ENCODE measurements at regions not wholly inside any gene's neighbourhood (a gene's known extent, or its start where the extent isn't known, plus 50 kb on each side); places are given as distances from the start of the nearest gene placed in this dataset.

DNA sequence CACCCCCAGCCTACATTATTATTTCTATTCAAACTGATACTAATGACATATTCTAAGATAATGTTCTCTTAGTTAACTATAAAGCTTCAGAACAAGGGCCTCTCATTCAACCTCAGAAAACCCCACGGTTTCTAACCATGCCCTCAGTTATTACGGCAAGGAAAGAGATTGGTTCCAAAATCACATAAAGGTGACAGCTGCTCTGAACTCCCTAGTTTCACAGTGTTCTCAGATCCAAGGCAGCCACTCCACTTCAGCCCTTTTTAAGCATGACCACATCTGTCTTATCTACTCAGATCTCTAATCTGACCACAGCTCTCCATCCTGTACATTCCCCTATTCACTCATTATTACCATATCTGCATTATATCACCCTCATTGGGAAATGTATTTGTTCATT, 98.8 kb upstream of the CEP85L start:
- no peaks in the 10 kb centered on the region for H3K27me3 Mint-ChIP-seq
- intact Hi-C loops (cut with micrococcal nuclease) = no loop called here
- no peak for DNase-seq
- ATAC-seq (ENCODE audit: low read depth) = no peak
- no peaks in the 10 kb centered on the region for H3K36me3 Mint-ChIP-seq (ENCODE audit: low read depth)
- H3K4me1 Mint-ChIP-seq = peaks cover 33% of the 10 kb centered on the region
- ChIA-PET CTCF (no interaction called here), POLR2A (no interaction called here)
- H3K4me3 Mint-ChIP-seq = no peak overlapping the region
- TF ChIP-seq, protein P1, sequence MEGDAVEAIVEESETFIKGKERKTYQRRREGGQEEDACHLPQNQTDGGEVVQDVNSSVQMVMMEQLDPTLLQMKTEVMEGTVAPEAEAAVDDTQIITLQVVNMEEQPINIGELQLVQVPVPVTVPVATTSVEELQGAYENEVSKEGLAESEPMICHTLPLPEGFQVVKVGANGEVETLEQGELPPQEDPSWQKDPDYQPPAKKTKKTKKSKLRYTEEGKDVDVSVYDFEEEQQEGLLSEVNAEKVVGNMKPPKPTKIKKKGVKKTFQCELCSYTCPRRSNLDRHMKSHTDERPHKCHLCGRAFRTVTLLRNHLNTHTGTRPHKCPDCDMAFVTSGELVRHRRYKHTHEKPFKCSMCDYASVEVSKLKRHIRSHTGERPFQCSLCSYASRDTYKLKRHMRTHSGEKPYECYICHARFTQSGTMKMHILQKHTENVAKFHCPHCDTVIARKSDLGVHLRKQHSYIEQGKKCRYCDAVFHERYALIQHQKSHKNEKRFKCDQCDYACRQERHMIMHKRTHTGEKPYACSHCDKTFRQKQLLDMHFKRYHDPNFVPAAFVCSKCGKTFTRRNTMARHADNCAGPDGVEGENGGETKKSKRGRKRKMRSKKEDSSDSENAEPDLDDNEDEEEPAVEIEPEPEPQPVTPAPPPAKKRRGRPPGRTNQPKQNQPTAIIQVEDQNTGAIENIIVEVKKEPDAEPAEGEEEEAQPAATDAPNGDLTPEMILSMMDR (IDR thresholded peaks at IDR 0.05) = no peak
- no peaks in the 10 kb centered on the region for H3K9me3 Mint-ChIP-seq
- no peak overlapping the region for H3K27ac Mint-ChIP-seq

DNA sequence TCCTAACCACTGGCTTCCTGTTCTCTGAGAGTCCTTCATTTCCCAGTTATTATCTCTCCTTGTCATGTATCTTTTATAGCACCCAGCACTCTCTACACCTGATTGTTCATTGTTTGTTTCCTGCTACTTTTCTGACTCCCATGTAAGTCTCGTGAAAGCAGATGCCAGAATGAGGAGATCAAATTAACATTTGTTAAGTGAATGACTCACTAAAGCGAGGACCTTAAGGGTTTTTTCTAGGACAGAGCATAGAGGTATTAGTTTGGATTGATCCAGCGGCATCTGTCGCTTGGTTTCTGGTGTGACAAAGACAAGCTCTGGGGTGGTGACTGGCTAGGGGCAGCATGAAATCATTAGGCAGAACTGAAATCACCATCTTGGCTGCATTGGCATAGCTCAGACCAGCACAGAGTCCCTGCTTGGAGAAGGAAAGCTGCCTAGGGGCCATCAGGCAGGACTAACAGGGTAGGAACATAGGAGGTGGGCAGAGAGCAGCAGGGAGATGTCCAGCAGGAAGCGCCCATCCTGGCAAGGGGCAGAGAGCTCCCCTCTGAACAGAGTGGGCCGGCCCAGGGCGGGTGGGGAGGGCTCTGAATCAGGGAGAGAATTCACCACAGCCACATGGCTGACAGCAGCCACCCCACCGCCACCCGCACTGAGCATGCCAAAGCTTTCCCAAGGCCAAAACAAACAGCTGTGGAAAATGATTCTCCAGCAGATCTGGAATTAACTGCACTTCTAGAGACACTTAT, 97.1 kb upstream of the CEP85L start:
- CTCF ChIA-PET = interaction anchor here (1.5 kb wide), 1 partner anchor 183 kb away, joined by 5 read pairs; no protein-coding TSS in a partner anchor
- POLR2A ChIA-PET = no interaction called here
- TF ChIP-seq, protein P1 (IDR thresholded peaks at IDR 0.05) = no peak
- H3K27me3 Mint-ChIP-seq = no peaks in the 10 kb centered on the region
- no peak overlapping the region for H3K27ac Mint-ChIP-seq
- no peaks in the 10 kb centered on the region for H3K9me3 Mint-ChIP-seq
- no peak for DNase-seq
- ATAC-seq (ENCODE audit: low read depth) = no peak
- no peaks in the 10 kb centered on the region for H3K36me3 Mint-ChIP-seq (ENCODE audit: low read depth)
- peaks cover 36% of the 10 kb centered on the region for H3K4me1 Mint-ChIP-seq
- no peak overlapping the region for H3K4me3 Mint-ChIP-seq
- intact Hi-C loops (cut with micrococcal nuclease) = no loop called here

DNA sequence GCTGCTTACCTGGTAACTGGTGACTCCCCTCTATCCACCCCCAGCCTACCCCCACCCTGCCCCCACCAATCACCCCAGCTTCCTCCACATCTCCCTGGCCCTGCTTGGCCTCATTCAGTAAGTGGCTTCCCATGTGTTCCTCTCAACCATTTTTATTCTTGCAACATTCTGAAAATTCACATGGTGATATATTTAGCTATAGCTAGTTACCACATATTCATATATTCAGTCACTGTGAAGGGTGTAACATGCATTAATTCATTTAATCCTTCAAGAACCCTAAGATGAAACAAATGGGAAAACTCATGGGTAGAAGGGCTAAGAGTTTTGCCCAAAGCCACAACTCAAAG, 95.4 kb upstream of the CEP85L start:
- H3K36me3 Mint-ChIP-seq (ENCODE audit: low read depth) = no peaks in the 10 kb centered on the region
- POLR2A ChIA-PET = no interaction called here
- CTCF ChIA-PET = interaction anchor here (0.9 to 1.2 kb wide), 2 partner anchors 56 to 181 kb away, joined by 3 read pairs; no protein-coding TSS in a partner anchor

DNA sequence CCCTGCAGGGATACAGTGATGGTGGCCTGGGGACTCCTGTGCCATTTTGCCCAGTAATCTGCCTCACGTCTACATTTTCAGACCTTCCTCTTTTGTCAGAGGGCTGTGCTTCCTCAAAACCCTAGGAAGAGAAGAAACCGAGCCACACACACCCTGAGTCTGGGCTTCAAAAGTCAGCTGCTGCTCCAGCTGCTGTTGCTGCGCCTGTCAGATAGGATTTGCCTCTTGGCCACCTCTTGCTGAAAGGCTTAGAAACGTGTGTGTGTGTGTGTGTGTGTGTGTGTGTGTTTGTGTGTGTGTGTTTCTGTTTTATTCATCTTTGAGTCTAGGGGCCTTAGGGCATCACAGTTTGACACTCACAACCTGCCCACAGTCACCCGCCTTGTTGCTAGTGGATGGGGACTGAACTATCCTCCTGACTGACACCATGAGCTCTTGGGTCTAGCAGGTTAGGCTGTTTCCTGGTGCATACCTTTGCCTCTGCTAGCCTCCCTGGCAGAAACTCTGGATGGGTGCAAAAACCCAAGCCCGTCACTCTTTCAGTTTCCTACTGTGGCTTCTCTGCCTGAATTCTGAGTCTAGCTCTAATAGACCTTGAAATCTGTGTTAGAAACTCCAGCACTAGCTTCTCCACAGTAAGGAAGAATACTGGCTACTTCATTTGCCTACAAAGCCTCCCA, 94.9 kb upstream of the CEP85L start:
- POLR2A ChIA-PET = interaction anchor here (0.6 kb wide), 1 partner anchor 12 kb away, joined by 3 read pairs; no protein-coding TSS in a partner anchor
- Mint-ChIP-seq H3K27ac (no peak overlapping the region), H3K36me3 (ENCODE audit: low read depth) (no peaks in the 10 kb centered on the region), H3K4me1 (peaks cover 36% of the 10 kb centered on the region), H3K4me3 (no peak overlapping the region), H3K27me3 (no peaks in the 10 kb centered on the region), H3K9me3 (no peaks in the 10 kb centered on the region)
- TF ChIP-seq, protein P1 (IDR thresholded peaks at IDR 0.05) = no peak
- no peak for ATAC-seq (ENCODE audit: low read depth)
- CTCF ChIA-PET = interaction anchor here (0.9 to 1.2 kb wide), 2 partner anchors 56 to 181 kb away, joined by 3 read pairs; no protein-coding TSS in a partner anchor
- intact Hi-C loops (cut with micrococcal nuclease) = no loop called here
- no peak for DNase-seq

More for the DNA sequence above, 95.4 kb upstream of the CEP85L start:
- no peak for DNase-seq
- Mint-ChIP-seq H3K9me3 (no peaks in the 10 kb centered on the region), H3K27ac (no peak overlapping the region), H3K4me3 (no peak overlapping the region), H3K4me1 (peaks cover 36% of the 10 kb centered on the region), H3K27me3 (no peaks in the 10 kb centered on the region)
- intact Hi-C loops (cut with micrococcal nuclease) = no loop called here
- no peak for ATAC-seq (ENCODE audit: low read depth)
- TF ChIP-seq, protein P1 (IDR thresholded peaks at IDR 0.05) = no peak

DNA sequence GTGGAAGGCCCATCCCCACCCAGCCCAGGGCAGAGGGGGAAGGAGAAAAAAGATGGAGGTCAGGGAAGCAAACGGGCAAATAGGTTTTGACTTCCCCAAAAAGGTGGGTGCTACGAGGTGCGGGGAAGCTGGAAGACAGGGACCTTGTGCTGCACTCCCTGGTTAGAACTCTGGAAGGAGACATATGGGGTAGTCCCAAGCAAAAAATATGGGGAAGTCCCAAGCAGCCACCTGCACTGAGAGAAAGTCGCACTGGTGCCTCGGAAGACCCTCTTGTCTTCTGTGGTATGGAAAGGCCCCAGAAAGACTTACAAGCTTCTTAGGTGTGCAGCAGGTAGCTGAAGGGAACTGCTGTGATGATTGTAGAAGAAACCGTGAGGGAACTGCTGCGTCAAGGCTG, 93.8 kb upstream of the CEP85L start:
- DNase-seq (no peak), ATAC-seq (ENCODE audit: low read depth) (no peak)
- Mint-ChIP-seq H3K27ac (no peak overlapping the region), H3K36me3 (ENCODE audit: low read depth) (no peaks in the 10 kb centered on the region), H3K4me1 (peaks cover 37% of the 10 kb centered on the region), H3K27me3 (no peaks in the 10 kb centered on the region), H3K9me3 (no peaks in the 10 kb centered on the region), H3K4me3 (no peak overlapping the region)
- CTCF ChIA-PET = interaction anchor here (0.7 kb wide), 1 partner anchor 591 kb away, joined by 3 read pairs; no protein-coding TSS in a partner anchor
- intact Hi-C loops (cut with micrococcal nuclease) = no loop called here
- POLR2A ChIA-PET = no interaction called here
- TF ChIP-seq, protein P1 (IDR thresholded peaks at IDR 0.05) = no peak
